GM18505 (cell line): ENCODE measurements at regions not wholly inside any gene's neighbourhood (a gene's known extent, or its start where the extent isn't known, plus 50 kb on each side); places are given as distances from the start of the nearest gene placed in this dataset.

Experiments used
- ATAC-seq: cut with Tn5 transposase; IDR thresholded peaks from one replicate; pipeline ENCODE4 v1.9.1; 2021; ENCODE audit not compliant: unreplicated experiment
- POLR2A ChIP-seq: IDR thresholded peaks from 4 replicates; pipeline ENCODE4 v1.6.1; 2011; ENCODE audit warnings: borderline replicate concordance; ENCODE audit not compliant: insufficient read depth, insufficient read length; ENCODE audit errors: extremely low read depth

- no peak for ATAC-seq
- no peak for TF ChIP-seq POLR2A
Measured at GRCh38 chr5:156149213-156149612, 177.8 kb upstream of the SGCD start.

GRCh38 chr5:156153602-156154001 lies 173.4 kb upstream of the SGCD start:
- no peak for TF ChIP-seq POLR2A
- no peak for ATAC-seq

GRCh38 chr5:156154757-156155156 lies 172.2 kb upstream of the SGCD start:
- TF ChIP-seq POLR2A: no peak
- no peak for ATAC-seq

- no peak for TF ChIP-seq POLR2A
- ATAC-seq: no peak
Measured at GRCh38 chr5:156155598-156155997, 171.4 kb upstream of the SGCD start.

GRCh38 chr5:156164306-156164705 lies 162.7 kb upstream of the SGCD start:
- ATAC-seq: no peak
- no peak for TF ChIP-seq POLR2A

GRCh38 chr5:156169495-156169894 lies 157.5 kb upstream of the SGCD start:
- no peak for ATAC-seq
- no peak for TF ChIP-seq POLR2A

GRCh38 chr5:156170351-156170961 lies 156.5 kb upstream of the SGCD start:
- no peak for ATAC-seq
- TF ChIP-seq POLR2A: no peak

- TF ChIP-seq POLR2A: no peak
- no peak for ATAC-seq
Measured at GRCh38 chr5:156174225-156174624, 152.7 kb upstream of the SGCD start.

GRCh38 chr5:156178117-156178516 lies 148.8 kb upstream of the SGCD start:
- ATAC-seq: no peak
- TF ChIP-seq POLR2A: no peak

GRCh38 chr5:156181656-156182055 lies 145.3 kb upstream of the SGCD start:
- TF ChIP-seq POLR2A: no peak
- no peak for ATAC-seq

- no peak for TF ChIP-seq POLR2A
- ATAC-seq: no peak
Measured at GRCh38 chr5:156182174-156182967, 144.6 kb upstream of the SGCD start.

- no peak for TF ChIP-seq POLR2A
- no peak for ATAC-seq
Measured at GRCh38 chr5:156186760-156187159, 140.2 kb upstream of the SGCD start.

- TF ChIP-seq POLR2A: no peak
- ATAC-seq: no peak
Measured at GRCh38 chr5:156188016-156188415, 138.9 kb upstream of the SGCD start.

GRCh38 chr5:156189628-156190027 lies 137.3 kb upstream of the SGCD start:
- no peak for ATAC-seq
- TF ChIP-seq POLR2A: no peak
